ENCODE measurements at regions not wholly inside any gene's neighbourhood (a gene's known extent, or its start where the extent isn't known, plus 50 kb on each side); places are given as distances from the start of the nearest gene placed in this dataset.

- no peak overlapping the region for H3K4me3 ChIP-seq (ENCODE audit: low read length)
- no peaks in the 10 kb centered on the region for H3K9me3 ChIP-seq (ENCODE audit: control insufficient read depth, insufficient read depth, low read length)
- H3K36me3 ChIP-seq (ENCODE audit: control insufficient read depth, insufficient read depth, low read length) = no peaks in the 10 kb centered on the region
- H3K27me3 ChIP-seq (ENCODE audit: control insufficient read depth, insufficient read depth, low read length) = no peaks in the 10 kb centered on the region
- Mint-ChIP-seq H3K36me3 (peaks cover 10% of the 10 kb centered on the region), H3K4me3 (no peak overlapping the region), H3K9me3 (peaks cover 0 to 3% of the 10 kb centered on the region in 2 donors), H3K27me3 (ENCODE audit: low read depth in 2 of 2) (peaks cover 24 to 35% of the 10 kb centered on the region in 2 donors), H3K27ac (no peak overlapping the region), H3K4me1 (no peaks in the 10 kb centered on the region)
- ATAC-seq = no peak
- no peaks in the 10 kb centered on the region for H3K4me1 ChIP-seq (ENCODE audit: control insufficient read depth, insufficient read depth, low read length)
- H3K27ac ChIP-seq (ENCODE audit: low read length) = no peak overlapping the region
- no peak for TF ChIP-seq CTCF (IDR thresholded peaks at IDR 0.05)
- DNase-seq = no peak
- intact Hi-C loops (cut with micrococcal nuclease) = no loop called here
Observed at GRCh38 chr10:45211576-45211975, 103.8 kb downstream of the OR13A1 start.

GRCh38 chr10:45219416-45219815 is 96.0 kb downstream of the OR13A1 start:
- ATAC-seq = no peak
- TF ChIP-seq CTCF (IDR thresholded peaks at IDR 0.05) = no peak
- H3K27ac Mint-ChIP-seq = no peak overlapping the region
- Histone ChIP-seq H3K36me3 (ENCODE audit: control insufficient read depth, insufficient read depth, low read length) (no peaks in the 10 kb centered on the region), H3K9me3 (ENCODE audit: control insufficient read depth, insufficient read depth, low read length) (no peaks in the 10 kb centered on the region), H3K4me1 (ENCODE audit: control insufficient read depth, insufficient read depth, low read length) (no peaks in the 10 kb centered on the region), H3K4me3 (ENCODE audit: low read length) (no peak overlapping the region), H3K27me3 (ENCODE audit: control insufficient read depth, insufficient read depth, low read length) (no peaks in the 10 kb centered on the region), H3K27ac (ENCODE audit: low read length) (no peak overlapping the region)
- no peaks in the 10 kb centered on the region for H3K4me1 Mint-ChIP-seq
- DNase-seq = no peak
- 90% methylated on average over 4 of the region's 4 CpGs for WGBS (ENCODE audit: insufficient coverage)
- intact Hi-C loops (cut with micrococcal nuclease) = no loop called here
- no peaks in the 10 kb centered on the region for H3K9me3 Mint-ChIP-seq
- H3K36me3 Mint-ChIP-seq = no peaks in the 10 kb centered on the region
- no peak overlapping the region for H3K4me3 Mint-ChIP-seq
- no peaks in the 10 kb centered on the region for H3K27me3 Mint-ChIP-seq (ENCODE audit: low read depth in 2 of 2)

GRCh38 chr10:45220931-45221330 is 94.5 kb downstream of the OR13A1 start:
- Histone ChIP-seq H3K27me3 (ENCODE audit: control insufficient read depth, insufficient read depth, low read length) (no peaks in the 10 kb centered on the region), H3K9me3 (ENCODE audit: control insufficient read depth, insufficient read depth, low read length) (no peaks in the 10 kb centered on the region), H3K4me3 (ENCODE audit: low read length) (no peak overlapping the region), H3K27ac (ENCODE audit: low read length) (no peak overlapping the region), H3K4me1 (ENCODE audit: control insufficient read depth, insufficient read depth, low read length) (no peaks in the 10 kb centered on the region), H3K36me3 (ENCODE audit: control insufficient read depth, insufficient read depth, low read length) (no peaks in the 10 kb centered on the region)
- DNase-seq = no peak
- Mint-ChIP-seq H3K27ac (no peak overlapping the region), H3K27me3 (ENCODE audit: low read depth in 2 of 2) (peaks cover under 1 to 3% of the 10 kb centered on the region in 2 donors), H3K4me1 (no peaks in the 10 kb centered on the region), H3K4me3 (no peak overlapping the region), H3K9me3 (no peaks in the 10 kb centered on the region), H3K36me3 (no peaks in the 10 kb centered on the region)
- intact Hi-C loops (cut with micrococcal nuclease) = no loop called here
- no peak for TF ChIP-seq CTCF (IDR thresholded peaks at IDR 0.05)
- no peak for ATAC-seq

GRCh38 chr10:45224219-45224841 is 91.1 kb downstream of the OR13A1 start:
- 92% methylated on average over 50 of the region's 50 CpGs for WGBS (ENCODE audit: insufficient coverage)
- no peaks in the 10 kb centered on the region for H3K9me3 ChIP-seq (ENCODE audit: control insufficient read depth, insufficient read depth, low read length)
- ATAC-seq (no peak), DNase-seq (no peak)
- Mint-ChIP-seq H3K4me1 (no peaks in the 10 kb centered on the region), H3K27ac (no peak overlapping the region), H3K27me3 (ENCODE audit: low read depth in 2 of 2) (peaks cover 3 to 33% of the 10 kb centered on the region in 2 donors), H3K9me3 (peaks cover 3 to 5% of the 10 kb centered on the region in 2 donors), H3K4me3 (no peak overlapping the region), H3K36me3 (peaks cover 6% of the 10 kb centered on the region)
- H3K4me3 ChIP-seq (ENCODE audit: low read length) = no peak overlapping the region
- no peaks in the 10 kb centered on the region for H3K36me3 ChIP-seq (ENCODE audit: control insufficient read depth, insufficient read depth, low read length)
- H3K4me1 ChIP-seq (ENCODE audit: control insufficient read depth, insufficient read depth, low read length) = no peaks in the 10 kb centered on the region
- H3K27ac ChIP-seq (ENCODE audit: low read length) = no peak overlapping the region
- H3K27me3 ChIP-seq (ENCODE audit: control insufficient read depth, insufficient read depth, low read length) = no peaks in the 10 kb centered on the region
- intact Hi-C loops (cut with micrococcal nuclease) = no loop called here
- TF ChIP-seq CTCF (IDR thresholded peaks at IDR 0.05) = no peak
